GM12878 (cell line): ENCODE measurements at regions not wholly inside any gene's neighbourhood (a gene's known extent, or its start where the extent isn't known, plus 50 kb on each side); places are given as distances from the start of the nearest gene placed in this dataset.

ENCODE experiments used
- BMI1 ChIP-seq: fragments of 450-650 bp; IDR thresholded peaks from 2 replicates; pipeline ENCODE4 v1.6.1; 2016; ENCODE audit warnings: mild to moderate bottlenecking, moderate library complexity, borderline replicate concordance
- CEBPZ ChIP-seq: fragments of 150-350 bp; IDR thresholded peaks from 2 replicates; pipeline ENCODE4 v1.6.1; 2016; ENCODE audit warnings: low read depth, low read length
- DPF2 ChIP-seq: fragments of 450-650 bp; IDR thresholded peaks from 2 replicates; pipeline ENCODE4 v1.6.1; 2017; ENCODE audit warnings: mild to moderate bottlenecking
- HDAC2 ChIP-seq: fragments of 200-600 bp; sonication (generic); IDR thresholded peaks from 2 replicates; pipeline ENCODE4 v1.6.1; 2017
- KLF5 ChIP-seq: fragments of 450-650 bp; IDR thresholded peaks from 2 replicates; pipeline ENCODE4 v1.6.1; 2014; ENCODE audit warnings: mild to moderate bottlenecking; ENCODE audit not compliant: partially characterized antibody
- NR2C2 ChIP-seq: IDR thresholded peaks from 2 replicates; pipeline ENCODE4 v1.6.1; 2011; ENCODE audit warnings: borderline replicate concordance, low read depth; ENCODE audit not compliant: control insufficient read depth, insufficient read length
- PRDM15 ChIP-seq: fragments of 450-650 bp; formaldehyde crosslinking; IDR thresholded peaks from 2 replicates; pipeline ENCODE4 v1.4.0; 2020; ENCODE audit warnings: mild to moderate bottlenecking, moderate library complexity
- RUNX3 ChIP-seq: IDR thresholded peaks from 2 replicates; pipeline ENCODE4 v1.6.1; 2012; ENCODE audit warnings: low read length, inconsistent platforms
- STAT1 ChIP-seq: fragments of 450-650 bp; conservative IDR thresholded peaks from 2 replicates; pipeline ENCODE4 v1.6.1; 2014; ENCODE audit warnings: antibody characterized with exemption, mild to moderate bottlenecking
- SUZ12 ChIP-seq: fragments of 200-600 bp; sonication (generic); IDR thresholded peaks from one replicate; pipeline ENCODE4 v1.6.1; 2018; ENCODE audit warnings: antibody characterized with exemption, mild to moderate bottlenecking; ENCODE audit not compliant: unreplicated experiment
- ZBTB33 ChIP-seq: fragments of 450-650 bp; IDR thresholded peaks from 2 replicates; pipeline ENCODE4 v1.6.1; 2017; ENCODE audit warnings: mild to moderate bottlenecking
- ZSCAN29 ChIP-seq: fragments of 450-650 bp; IDR thresholded peaks from 2 replicates; pipeline ENCODE4 v1.6.1; 2017; ENCODE audit warnings: mild to moderate bottlenecking, moderate library complexity

GRCh38 chr4:170248029-170248428 lies 158.3 kb upstream of the AADAT start (continued):
- TF ChIP-seq PRDM15 (CRISPR knock-in tag) (no peak), RUNX3 (no peak), ZSCAN29 (no peak), STAT1 (no peak), KLF5 (no peak), ZBTB33 (no peak), NR2C2 (no peak), CEBPZ (no peak), BMI1 (no peak), HDAC2 (no peak), DPF2 (no peak), SUZ12 (no peak)
